IPS-NIHi11 (cell line): ENCODE measurements at regions not wholly inside any gene's neighbourhood (a gene's known extent, or its start where the extent isn't known, plus 50 kb on each side); places are given as distances from the start of the nearest gene placed in this dataset.
"Not testable (repeated sequence)": the region's sequence is repeated elsewhere in the genome, so short reads cannot be mapped to it uniquely, and the experiment has no call there.

Source experiments
- DNase-seq: peaks from one replicate; pipeline ENCODE4 v3.0.0; 2012; ENCODE audit warnings: mixed read lengths, low spot score

DNA sequence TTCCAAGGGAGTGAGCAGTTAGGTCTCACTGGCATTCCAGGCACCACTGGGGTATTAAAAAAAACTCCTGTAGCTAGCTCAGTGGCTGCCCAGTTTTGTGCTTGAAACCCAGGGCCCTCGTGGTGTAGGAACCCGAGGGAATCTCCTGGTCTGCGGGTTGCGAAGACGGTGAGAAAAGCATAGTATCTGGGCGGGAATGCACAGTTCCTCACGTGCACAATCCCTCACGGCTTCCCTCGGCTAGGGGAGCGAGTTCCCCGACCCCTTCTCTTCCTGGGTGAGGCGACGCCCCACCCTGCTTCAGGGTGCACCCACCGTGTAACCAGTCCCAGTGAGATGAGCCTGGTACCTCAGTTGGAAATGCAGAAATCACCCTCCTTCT lies 50.5 kb upstream of the PGBD5 start:
- DNase-seq: no peak

DNA sequence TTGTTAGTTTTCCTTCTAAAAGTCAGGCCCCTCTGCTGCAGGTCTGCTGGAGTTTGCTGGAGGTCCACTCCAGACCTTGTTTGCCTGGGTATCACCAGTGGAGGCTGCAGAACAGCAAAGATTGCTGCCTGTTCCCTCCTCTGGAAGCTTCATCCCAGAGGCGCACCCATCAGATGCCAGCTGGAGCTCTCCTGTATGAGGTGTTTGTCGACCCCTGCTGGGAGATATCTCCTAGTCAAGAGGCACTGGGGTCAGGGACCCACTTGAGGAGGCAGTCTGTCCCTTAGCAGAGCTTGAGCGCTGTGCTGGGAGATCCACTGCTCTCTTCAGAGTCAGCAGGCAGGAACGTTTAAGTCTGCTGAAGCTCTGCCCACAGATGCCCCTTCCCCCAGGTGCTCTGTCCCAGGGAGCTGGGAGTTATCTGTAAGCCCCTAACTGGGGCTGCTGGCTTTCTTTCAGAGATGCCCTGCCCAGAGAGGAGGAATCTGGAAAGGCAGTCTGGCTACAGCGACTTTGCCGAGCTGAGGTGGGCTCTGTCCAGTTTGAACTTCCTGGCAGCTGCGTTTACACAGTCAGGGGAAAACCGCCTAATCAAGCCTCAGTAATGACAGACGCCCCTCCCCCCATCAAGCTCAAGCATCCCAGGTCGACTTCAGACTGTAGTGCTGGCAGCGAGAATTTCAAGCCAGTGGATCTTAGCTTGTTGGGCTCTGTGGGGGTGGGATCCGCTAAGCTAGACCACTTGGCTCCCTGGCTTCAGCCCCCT lies 49.9 kb upstream of the PGBD5 start:
- not testable (repeated sequence) for DNase-seq
